ENCODE measurements at regions not wholly inside any gene's neighbourhood (a gene's known extent, or its start where the extent isn't known, plus 50 kb on each side); places are given as distances from the start of the nearest gene placed in this dataset.

- DNase-seq (ENCODE audit: low spot score in 2 of 2), result no peak
- ATAC-seq (replicated peaks; ENCODE audit: extremely low read depth, poor library complexity, severe bottlenecking), result no peak
- peaks cover 11% of the 10 kb centered on the region for H3K9me3 Mint-ChIP-seq
- no peak overlapping the region for H3K4me3 Mint-ChIP-seq
- no peak overlapping the region for H3K27ac Mint-ChIP-seq (ENCODE audit: low read depth)
- no peaks in the 10 kb centered on the region for H3K36me3 Mint-ChIP-seq (ENCODE audit: insufficient read depth)
- no peaks in the 10 kb centered on the region for H3K4me1 Mint-ChIP-seq
- H3K27me3 Mint-ChIP-seq, result no peaks in the 10 kb centered on the region
Measured at GRCh38 chr16:52386694-52387093, 160.2 kb downstream of the TOX3 start.

- ATAC-seq (replicated peaks; ENCODE audit: extremely low read depth, poor library complexity, severe bottlenecking), result no peak
- peaks cover 6% of the 10 kb centered on the region for H3K9me3 Mint-ChIP-seq
- no peaks in the 10 kb centered on the region for H3K27me3 Mint-ChIP-seq
- no peak overlapping the region for H3K4me3 Mint-ChIP-seq
- DNase-seq (ENCODE audit: low spot score in 2 of 2), result no peak
- no peaks in the 10 kb centered on the region for H3K36me3 Mint-ChIP-seq (ENCODE audit: insufficient read depth)
- no peaks in the 10 kb centered on the region for H3K4me1 Mint-ChIP-seq
- H3K27ac Mint-ChIP-seq (ENCODE audit: low read depth), result no peak overlapping the region
Measured at GRCh38 chr16:52384378-52384777, 162.6 kb downstream of the TOX3 start.

GRCh38 chr16:52383640-52384292, 163.2 kb downstream of the TOX3 start:
- Mint-ChIP-seq H3K4me3 (no peak overlapping the region), H3K36me3 (ENCODE audit: insufficient read depth) (no peaks in the 10 kb centered on the region), H3K4me1 (no peaks in the 10 kb centered on the region), H3K27ac (ENCODE audit: low read depth) (no peak overlapping the region), H3K27me3 (no peaks in the 10 kb centered on the region), H3K9me3 (peaks cover 6% of the 10 kb centered on the region)
- no peak for DNase-seq (ENCODE audit: low spot score in 2 of 2)
- ATAC-seq (replicated peaks; ENCODE audit: extremely low read depth, poor library complexity, severe bottlenecking), result no peak

- ATAC-seq (replicated peaks; ENCODE audit: extremely low read depth, poor library complexity, severe bottlenecking), result no peak
- H3K9me3 Mint-ChIP-seq, result peaks cover 6% of the 10 kb centered on the region
- H3K4me3 Mint-ChIP-seq, result no peak overlapping the region
- H3K27me3 Mint-ChIP-seq, result no peaks in the 10 kb centered on the region
- DNase-seq (ENCODE audit: low spot score in 2 of 2), result no peak
- no peak overlapping the region for H3K27ac Mint-ChIP-seq (ENCODE audit: low read depth)
- H3K4me1 Mint-ChIP-seq, result no peaks in the 10 kb centered on the region
- no peaks in the 10 kb centered on the region for H3K36me3 Mint-ChIP-seq (ENCODE audit: insufficient read depth)
Measured at GRCh38 chr16:52383119-52383518, 163.8 kb downstream of the TOX3 start.

- ATAC-seq (replicated peaks; ENCODE audit: extremely low read depth, poor library complexity, severe bottlenecking) (no peak), DNase-seq (ENCODE audit: low spot score in 2 of 2) (no peak)
- Mint-ChIP-seq H3K36me3 (ENCODE audit: insufficient read depth) (no peaks in the 10 kb centered on the region), H3K4me3 (no peak overlapping the region), H3K27me3 (no peaks in the 10 kb centered on the region), H3K9me3 (peaks cover 6% of the 10 kb centered on the region), H3K27ac (ENCODE audit: low read depth) (no peak overlapping the region), H3K4me1 (no peaks in the 10 kb centered on the region)
Measured at GRCh38 chr16:52379551-52379950, 167.4 kb downstream of the TOX3 start.

GRCh38 chr16:52376676-52377280, 170.2 kb downstream of the TOX3 start:
- Mint-ChIP-seq H3K9me3 (peaks cover 11% of the 10 kb centered on the region), H3K27me3 (no peaks in the 10 kb centered on the region), H3K4me1 (no peaks in the 10 kb centered on the region), H3K27ac (ENCODE audit: low read depth) (no peak overlapping the region), H3K4me3 (no peak overlapping the region), H3K36me3 (ENCODE audit: insufficient read depth) (no peaks in the 10 kb centered on the region)
- DNase-seq (ENCODE audit: low spot score in 2 of 2) (no peak), ATAC-seq (replicated peaks; ENCODE audit: extremely low read depth, poor library complexity, severe bottlenecking) (no peak)

- H3K9me3 Mint-ChIP-seq, result peaks cover 11% of the 10 kb centered on the region
- H3K36me3 Mint-ChIP-seq (ENCODE audit: insufficient read depth), result no peaks in the 10 kb centered on the region
- H3K27me3 Mint-ChIP-seq, result no peaks in the 10 kb centered on the region
- H3K4me1 Mint-ChIP-seq, result no peaks in the 10 kb centered on the region
- no peak for DNase-seq (ENCODE audit: low spot score in 2 of 2)
- no peak for ATAC-seq (replicated peaks; ENCODE audit: extremely low read depth, poor library complexity, severe bottlenecking)
- no peak overlapping the region for H3K4me3 Mint-ChIP-seq
- no peak overlapping the region for H3K27ac Mint-ChIP-seq (ENCODE audit: low read depth)
Measured at GRCh38 chr16:52372313-52372712, 174.6 kb downstream of the TOX3 start.

- DNase-seq (ENCODE audit: low spot score in 2 of 2), result no peak
- Mint-ChIP-seq H3K27me3 (no peaks in the 10 kb centered on the region), H3K4me3 (no peak overlapping the region), H3K9me3 (peaks cover 12% of the 10 kb centered on the region), H3K4me1 (no peaks in the 10 kb centered on the region), H3K27ac (ENCODE audit: low read depth) (no peak overlapping the region), H3K36me3 (ENCODE audit: insufficient read depth) (no peaks in the 10 kb centered on the region)
- no peak for ATAC-seq (replicated peaks; ENCODE audit: extremely low read depth, poor library complexity, severe bottlenecking)
Measured at GRCh38 chr16:52368859-52369258, 178.1 kb downstream of the TOX3 start.

- no peak for ATAC-seq (replicated peaks; ENCODE audit: extremely low read depth, poor library complexity, severe bottlenecking)
- DNase-seq (ENCODE audit: low spot score in 2 of 2), result no peak
- H3K9me3 Mint-ChIP-seq, result peaks cover 12% of the 10 kb centered on the region
- no peaks in the 10 kb centered on the region for H3K27me3 Mint-ChIP-seq
- H3K4me1 Mint-ChIP-seq, result no peaks in the 10 kb centered on the region
- no peaks in the 10 kb centered on the region for H3K36me3 Mint-ChIP-seq (ENCODE audit: insufficient read depth)
- H3K27ac Mint-ChIP-seq (ENCODE audit: low read depth), result no peak overlapping the region
- H3K4me3 Mint-ChIP-seq, result no peak overlapping the region
Measured at GRCh38 chr16:52367821-52368220, 179.1 kb downstream of the TOX3 start.

- no peak for ATAC-seq (replicated peaks; ENCODE audit: extremely low read depth, poor library complexity, severe bottlenecking)
- Mint-ChIP-seq H3K27ac (ENCODE audit: low read depth) (no peak overlapping the region), H3K4me1 (no peaks in the 10 kb centered on the region), H3K27me3 (no peaks in the 10 kb centered on the region), H3K9me3 (peaks cover 8% of the 10 kb centered on the region), H3K4me3 (no peak overlapping the region), H3K36me3 (ENCODE audit: insufficient read depth) (no peaks in the 10 kb centered on the region)
- no peak for DNase-seq (ENCODE audit: low spot score in 2 of 2)
Measured at GRCh38 chr16:52366983-52367382, 180.0 kb downstream of the TOX3 start.

- H3K4me3 Mint-ChIP-seq, result no peak overlapping the region
- peaks cover 17% of the 10 kb centered on the region for H3K9me3 Mint-ChIP-seq
- H3K27ac Mint-ChIP-seq (ENCODE audit: low read depth), result no peak overlapping the region
- DNase-seq (ENCODE audit: low spot score in 2 of 2) (no peak), ATAC-seq (replicated peaks; ENCODE audit: extremely low read depth, poor library complexity, severe bottlenecking) (no peak)
- no peaks in the 10 kb centered on the region for H3K36me3 Mint-ChIP-seq (ENCODE audit: insufficient read depth)
- H3K4me1 Mint-ChIP-seq, result no peaks in the 10 kb centered on the region
- H3K27me3 Mint-ChIP-seq, result no peaks in the 10 kb centered on the region
Measured at GRCh38 chr16:52364500-52364899, 182.4 kb downstream of the TOX3 start.

- no peak overlapping the region for H3K27ac Mint-ChIP-seq (ENCODE audit: low read depth)
- H3K4me1 Mint-ChIP-seq, result no peaks in the 10 kb centered on the region
- DNase-seq (ENCODE audit: low spot score in 2 of 2) (no peak), ATAC-seq (replicated peaks; ENCODE audit: extremely low read depth, poor library complexity, severe bottlenecking) (no peak)
- H3K36me3 Mint-ChIP-seq (ENCODE audit: insufficient read depth), result no peaks in the 10 kb centered on the region
- no peak overlapping the region for H3K4me3 Mint-ChIP-seq
- H3K9me3 Mint-ChIP-seq, result peaks cover 17% of the 10 kb centered on the region
- no peaks in the 10 kb centered on the region for H3K27me3 Mint-ChIP-seq
Measured at GRCh38 chr16:52363082-52363481, 183.9 kb downstream of the TOX3 start.

GRCh38 chr16:52357711-52358110, 189.2 kb downstream of the TOX3 start:
- peaks cover 21% of the 10 kb centered on the region for H3K9me3 Mint-ChIP-seq

More at GRCh38 chr16:52357711-52358110, 189.2 kb downstream of the TOX3 start:
- Mint-ChIP-seq H3K36me3 (ENCODE audit: insufficient read depth) (no peaks in the 10 kb centered on the region), H3K4me3 (no peak overlapping the region), H3K4me1 (no peaks in the 10 kb centered on the region), H3K27me3 (no peaks in the 10 kb centered on the region), H3K27ac (ENCODE audit: low read depth) (no peak overlapping the region)
- DNase-seq (ENCODE audit: low spot score in 2 of 2), result no peak
- no peak for ATAC-seq (replicated peaks; ENCODE audit: extremely low read depth, poor library complexity, severe bottlenecking)

All from central memory CD8-positive, alpha-beta T cell (primary cell).